Neural progenitor cell (in vitro differentiated cells): ENCODE measurements at regions not wholly inside any gene's neighbourhood (a gene's known extent, or its start where the extent isn't known, plus 50 kb on each side); places are given as distances from the start of the nearest gene placed in this dataset.
"Not testable (repeated sequence)": the region's sequence is repeated elsewhere in the genome, so short reads cannot be mapped to it uniquely, and the experiment has no call there.

Experiments used
- DNase-seq: peaks from one replicate; pipeline ENCODE4 v3.0.0-alpha.2; 2016; ENCODE audit warnings: low spot score
- H2AFZ ChIP-seq: fragments of 200-600 bp; sonication (generic); replicated peaks from 2 replicates; pipeline ENCODE4 v1.6.1; 2016; ENCODE audit warnings: antibody characterized with exemption
- H3F3A ChIP-seq: fragments of 200-600 bp; sonication (generic); 2 replicates; pipeline ENCODE4 v1.6.1; 2016; ENCODE audit warnings: antibody characterized with exemption, low read depth
- H3K27ac ChIP-seq: fragments of 200-600 bp; sonication (generic); 2 replicates; pipeline ENCODE4 v1.5.1; 2016; ENCODE audit warnings: mild to moderate bottlenecking
- H3K27me3 ChIP-seq: fragments of 200-600 bp; sonication (generic); 2 replicates; pipeline ENCODE4 v1.6.1; 2016; ENCODE audit warnings: mild to moderate bottlenecking, moderate library complexity
- H3K36me3 ChIP-seq: fragments of 200-600 bp; sonication (generic); 2 replicates; pipeline ENCODE4 v1.5.1; 2016
- H3K4me1 ChIP-seq: fragments of 200-600 bp; sonication (generic); 2 replicates; pipeline ENCODE4 v1.6.1; 2016; ENCODE audit warnings: mixed run types
- H3K4me2 ChIP-seq: fragments of 200-600 bp; sonication (generic); 2 replicates; pipeline ENCODE4 v1.6.1; 2016
- H3K4me3 ChIP-seq: fragments of 200-600 bp; sonication (generic); 2 replicates; pipeline ENCODE4 v1.5.1; 2016
- H3K79me2 ChIP-seq: fragments of 200-600 bp; sonication (generic); 2 replicates; pipeline ENCODE4 v1.6.1; 2016; ENCODE audit warnings: low read depth
- H3K9ac ChIP-seq: fragments of 200-600 bp; sonication (generic); 2 replicates; pipeline ENCODE4 v1.6.1; 2016
- H3K9me3 ChIP-seq: fragments of 200-600 bp; sonication (generic); 2 replicates; pipeline ENCODE4 v1.5.1; 2016; ENCODE audit warnings: low read depth
- H4K20me1 ChIP-seq: fragments of 200-600 bp; sonication (generic); 2 replicates; pipeline ENCODE4 v1.6.1; 2016; ENCODE audit warnings: low read depth
- H3K27ac Mint-ChIP-seq: 3 replicates; pipeline ENCODE4 v1.8.0; 2021; ENCODE audit warnings: mixed read lengths
- H3K27me3 Mint-ChIP-seq: 2 replicates; pipeline ENCODE4 v1.8.0; 2022; ENCODE audit warnings: low read depth, mild to moderate bottlenecking, inconsistent platforms, moderate library complexity, mixed read lengths; ENCODE audit not compliant: insufficient read depth
- H3K36me3 Mint-ChIP-seq: 3 replicates; pipeline ENCODE4 v1.8.0; 2021; ENCODE audit warnings: mixed read lengths
- H3K4me1 Mint-ChIP-seq: 3 replicates; pipeline ENCODE4 v1.8.0; 2021; ENCODE audit warnings: mixed read lengths
- H3K4me3 Mint-ChIP-seq: 3 replicates; pipeline ENCODE4 v1.8.0; 2021; ENCODE audit warnings: mild to moderate bottlenecking, moderate library complexity, mixed read lengths
- H3K9me3 Mint-ChIP-seq: 3 replicates; pipeline ENCODE4 v1.8.0; 2020; ENCODE audit warnings: mixed read lengths
- CTCF ChIP-seq: fragments of 200-600 bp; sonication (generic); IDR thresholded peaks from 2 replicates; pipeline ENCODE4 v1.5.1; 2017; ENCODE audit warnings: antibody characterized with exemption, mild to moderate bottlenecking
- EZH2 ChIP-seq: fragments of 200-600 bp; sonication (generic); IDR thresholded peaks from 2 replicates; pipeline ENCODE4 v1.6.1; 2017; ENCODE audit warnings: antibody characterized with exemption, mild to moderate bottlenecking, moderate library complexity
- EZH2phosphoT487 ChIP-seq: fragments of 200-600 bp; sonication (generic); IDR thresholded peaks from 2 replicates; pipeline ENCODE4 v1.6.1; 2017; ENCODE audit warnings: antibody characterized with exemption

- H3K27ac Mint-ChIP-seq = no peak overlapping the region
- Histone ChIP-seq H3K79me2 (no peaks in the 10 kb centered on the region), H3K27me3 (no peaks in the 10 kb centered on the region), H3K9me3 (no peaks in the 10 kb centered on the region), H3K9ac (no peak overlapping the region), H4K20me1 (no peaks in the 10 kb centered on the region), H2AFZ (no peak overlapping the region), H3F3A (no peaks in the 10 kb centered on the region), H3K4me2 (no peak overlapping the region), H3K4me1 (no peaks in the 10 kb centered on the region), H3K27ac (no peak overlapping the region), H3K36me3 (no peaks in the 10 kb centered on the region), H3K4me3 (no peak overlapping the region)
- H3K9me3 Mint-ChIP-seq = no peaks in the 10 kb centered on the region
- TF ChIP-seq CTCF (no peak), EZH2 (no peak), EZH2phosphoT487 (no peak)
- DNase-seq = no peak
- no peaks in the 10 kb centered on the region for H3K4me1 Mint-ChIP-seq
- no peak overlapping the region for H3K4me3 Mint-ChIP-seq
- no peaks in the 10 kb centered on the region for H3K27me3 Mint-ChIP-seq
- no peaks in the 10 kb centered on the region for H3K36me3 Mint-ChIP-seq
These were observed 536.0 kb upstream of the STEAP1 start for GRCh38 chr7:89618274-89618673.

GRCh38 chr7:89621925-89622641, 532.2 kb upstream of the STEAP1 start:
- no peaks in the 10 kb centered on the region for H3K79me2 ChIP-seq
- H3K9ac ChIP-seq = no peak overlapping the region
- no peak overlapping the region for H3K4me2 ChIP-seq
- H3K4me3 ChIP-seq = no peak overlapping the region
- H3K27me3 ChIP-seq = no peaks in the 10 kb centered on the region
- H3F3A ChIP-seq = no peaks in the 10 kb centered on the region
- no peaks in the 10 kb centered on the region for H3K27me3 Mint-ChIP-seq
- H2AFZ ChIP-seq = no peak overlapping the region
- no peaks in the 10 kb centered on the region for H3K9me3 ChIP-seq
- no peak for TF ChIP-seq EZH2phosphoT487
- TF ChIP-seq EZH2 = no peak
- TF ChIP-seq CTCF = no peak
- no peaks in the 10 kb centered on the region for H3K4me1 ChIP-seq
- no peaks in the 10 kb centered on the region for H3K4me1 Mint-ChIP-seq
- H4K20me1 ChIP-seq = no peaks in the 10 kb centered on the region
- no peaks in the 10 kb centered on the region for H3K36me3 ChIP-seq
- H3K4me3 Mint-ChIP-seq = no peak overlapping the region
- no peaks in the 10 kb centered on the region for H3K36me3 Mint-ChIP-seq
- no peak overlapping the region for H3K27ac Mint-ChIP-seq
- no peaks in the 10 kb centered on the region for H3K9me3 Mint-ChIP-seq
- H3K27ac ChIP-seq = no peak overlapping the region
- no peak for DNase-seq

- peak overlapping the region; percentile 52 for H2AFZ ChIP-seq
- no peaks in the 10 kb centered on the region for H3K27me3 Mint-ChIP-seq
- H3K27me3 ChIP-seq = no peaks in the 10 kb centered on the region
- H3K27ac Mint-ChIP-seq = no peak overlapping the region
- H4K20me1 ChIP-seq = no peaks in the 10 kb centered on the region
- peak; percentile 80 for TF ChIP-seq CTCF
- TF ChIP-seq EZH2 = no peak
- DNase-seq = peak; percentile 59
- H3K9me3 Mint-ChIP-seq = no peaks in the 10 kb centered on the region
- no peaks in the 10 kb centered on the region for H3F3A ChIP-seq
- no peak overlapping the region for H3K9ac ChIP-seq
- H3K4me3 ChIP-seq = no peak overlapping the region
- no peaks in the 10 kb centered on the region for H3K79me2 ChIP-seq
- H3K9me3 ChIP-seq = no peaks in the 10 kb centered on the region
- H3K4me2 ChIP-seq = no peak overlapping the region
- H3K27ac ChIP-seq = no peak overlapping the region
- no peaks in the 10 kb centered on the region for H3K4me1 ChIP-seq
- H3K36me3 ChIP-seq = no peaks in the 10 kb centered on the region
- no peaks in the 10 kb centered on the region for H3K4me1 Mint-ChIP-seq
- H3K4me3 Mint-ChIP-seq = no peak overlapping the region
- H3K36me3 Mint-ChIP-seq = no peaks in the 10 kb centered on the region
These were observed 531.1 kb upstream of the STEAP1 start for GRCh38 chr7:89623018-89623672.

GRCh38 chr7:89624155-89624554, 530.1 kb upstream of the STEAP1 start:
- not testable (repeated sequence) for H3K9ac ChIP-seq, H3K9me3 ChIP-seq, H3K9me3 Mint-ChIP-seq, H3K27ac Mint-ChIP-seq, H3K27me3 Mint-ChIP-seq, H3K4me3 Mint-ChIP-seq, H3K27me3 ChIP-seq, H4K20me1 ChIP-seq, H2AFZ ChIP-seq, H3K27ac ChIP-seq, H3K36me3 ChIP-seq, H3K79me2 ChIP-seq, DNase-seq, H3K4me1 Mint-ChIP-seq, H3K4me2 ChIP-seq, H3K4me1 ChIP-seq, H3K4me3 ChIP-seq, H3F3A ChIP-seq, H3K36me3 Mint-ChIP-seq
